HepG2 (cell line): ENCODE measurements at regions not wholly inside any gene's neighbourhood (a gene's known extent, or its start where the extent isn't known, plus 50 kb on each side); places are given as distances from the start of the nearest gene placed in this dataset.

Source experiments
- ATAC-seq: fragments of 200-7000 bp; cut with Tn5 transposase; 3 replicates; pipeline ENCODE4 v1.9.1; 2020; ENCODE audit warnings: mild to moderate bottlenecking, moderate library complexity
- BruUV-seq: library from RNA; stranded (reverse); fragments of 400-500 nt; replicated peaks from 2 replicates; lab custom pipeline; 2021; lab: Mats Ljungman, UMichigan
- CTCF ChIA-PET: fragments of 300-600 bp; formaldehyde crosslinking; extraction: SDS; loops from one replicate; lab custom pipeline; 2021; ENCODE audit warnings: low total read pairs, inconsistent platforms, low intra/inter-chr PET ratio; lab: Yijun Ruan, JAX
- POLR2A ChIA-PET: fragments of 350-600 bp; sonication (Branson Sonifier 250); formaldehyde crosslinking; loops from one replicate; lab custom pipeline; 2020; ENCODE audit warnings: antibody characterized with exemption, inconsistent platforms; lab: Yijun Ruan, JAX
- DNase-seq: peaks from one replicate; pipeline ENCODE4 v3.0.0-alpha.2; 2015; ENCODE audit warnings: low spot score
- FAIRE-seq: peaks from 3 replicates; lab custom pipeline; 2011; peaks lifted over from hg19 to GRCh38; lab: Jason Lieb, UNC
- H2AFZ ChIP-seq: one replicate; pipeline ENCODE4 v1.6.1; 2011; ENCODE audit warnings: low read length, inconsistent platforms
- H3K27ac ChIP-seq: fragments of 300-600 bp; 3 replicates; pipeline ENCODE4 v1.8.0; 2011; ENCODE audit warnings: mixed run types, mild to moderate bottlenecking, mixed read lengths, low read length, inconsistent platforms; ENCODE audit not compliant: insufficient read depth; ENCODE audit errors: extremely low read length
- H3K27me3 ChIP-seq, 2 experiments: fragments of 200-600 bp in 1 of 2; 2 replicates in 1 of 2; 3 replicates in 1 of 2; pipeline versions ENCODE4 v1.6.0 to v1.8.0; 2011; ENCODE audit warnings: low read length in 2 of 2, mild to moderate bottlenecking in 2 of 2, moderate library complexity in 2 of 2, inconsistent platforms in 1 of 2; ENCODE audit not compliant: insufficient read depth in 2 of 2, control insufficient read depth in 1 of 2
- H3K36me3 ChIP-seq, 2 experiments: fragments of 200-600 bp in 1 of 2; replicated peaks in 1 of 2; 2 replicates in 1 of 2; 3 replicates in 1 of 2; pipeline versions ENCODE4 v1.5.1 to v1.8.0; 2011; ENCODE audit warnings: low read length in 2 of 2, inconsistent platforms in 1 of 2; ENCODE audit not compliant: insufficient read depth in 2 of 2, control insufficient read depth in 1 of 2
- H3K4me1 ChIP-seq: 2 replicates; pipeline ENCODE4 v1.5.1; 2012; ENCODE audit warnings: low read length, inconsistent platforms; ENCODE audit not compliant: insufficient read depth
- H3K4me2 ChIP-seq: 2 replicates; pipeline ENCODE4 v1.6.0; 2011; ENCODE audit warnings: low read depth, low read length, inconsistent platforms
- H3K4me3 ChIP-seq, 3 experiments: fragments of 200-600 bp in 1 of 3; sonication (generic), shearing (Covaris generic) in 1 of 3; replicated peaks in 1 of 3; 2 replicates each; pipeline ENCODE4 v1.5.1; 2011 to 2016; ENCODE audit warnings: low read length in 3 of 3, inconsistent platforms in 2 of 3, low read depth in 2 of 3, mild to moderate bottlenecking in 2 of 3, control low read depth in 1 of 3, mixed read lengths in 1 of 3; ENCODE audit not compliant: insufficient read depth in 1 of 3
- H3K79me2 ChIP-seq: one replicate; pipeline ENCODE4 v1.6.1; 2011; ENCODE audit warnings: low read length, inconsistent platforms; ENCODE audit not compliant: insufficient read depth
- H3K9ac ChIP-seq: 2 replicates; pipeline ENCODE4 v1.6.0; 2011; ENCODE audit warnings: mild to moderate bottlenecking, low read depth, low read length, inconsistent platforms; ENCODE audit not compliant: insufficient read depth
- H3K9me3 ChIP-seq: 2 replicates; pipeline ENCODE4 v1.5.1; 2012; ENCODE audit warnings: mild to moderate bottlenecking, low read length
- H4K20me1 ChIP-seq: 2 replicates; pipeline ENCODE4 v1.6.0; 2011; ENCODE audit warnings: inconsistent platforms, mild to moderate bottlenecking, low read length, moderate library complexity; ENCODE audit not compliant: insufficient read depth
- GATA4 ChIP-seq: sonication (generic); IDR thresholded peaks from 2 replicates; pipeline ENCODE4 v1.6.1; 2016; ENCODE audit warnings: antibody characterized with exemption, low read depth, borderline replicate concordance
- MLLT10 ChIP-seq: sonication (generic); formaldehyde crosslinking; IDR thresholded peaks from 2 replicates; pipeline ENCODE4 v1.4.0; 2020; ENCODE audit warnings: missing genetic modification reagents
- MTF2 ChIP-seq: sonication (generic); formaldehyde crosslinking; IDR thresholded peaks from 2 replicates; pipeline ENCODE4 v1.5.0; 2020; ENCODE audit warnings: missing genetic modification reagents, borderline replicate concordance
- ONECUT2 ChIP-seq: sonication (generic); formaldehyde crosslinking; IDR thresholded peaks from 2 replicates; pipeline ENCODE4 v1.4.0; 2020; ENCODE audit warnings: missing genetic modification reagents
- ZBTB21 ChIP-seq: sonication (generic); formaldehyde crosslinking; IDR thresholded peaks from 2 replicates; pipeline ENCODE4 v1.4.0; 2020; ENCODE audit warnings: missing genetic modification reagents
- ZBTB7A ChIP-seq: sonication (generic); formaldehyde crosslinking; IDR thresholded peaks from 2 replicates; pipeline ENCODE4 v1.8.0; 2022; ENCODE audit warnings: mild to moderate bottlenecking, missing genetic modification reagents
- ZFP62 ChIP-seq: sonication (generic); formaldehyde crosslinking; IDR thresholded peaks from 2 replicates; pipeline ENCODE4 v1.4.0; 2020; ENCODE audit warnings: missing genetic modification reagents
- ZNF33A ChIP-seq: sonication (generic); formaldehyde crosslinking; IDR thresholded peaks from 2 replicates; pipeline ENCODE4 v1.5.1; 2020; ENCODE audit warnings: missing genetic modification reagents, mild to moderate bottlenecking, moderate library complexity, borderline replicate concordance
- ZNF644 ChIP-seq: IDR thresholded peaks from 2 replicates; pipeline ENCODE4 v1.6.1; 2016; ENCODE audit warnings: low read depth
- WGBS: methylation state at CpG from one replicate; pipeline ENCODE4 v1.1.6; 2017; ENCODE audit warnings: low lambda C conversion rate; 5-methylcytosine and 5-hydroxymethylcytosine counted together
- in situ Hi-C: cut with HindIII; loops from 2 replicates; pipeline ENCODE4 v1.10.0; 2017; ENCODE audit warnings: low pct_unique_long_range_greater_than_20kb; ENCODE audit not compliant: extremely low pct_ligation_motif_present
- intact Hi-C: fragments of 100-400 bp; cut with micrococcal nuclease; formaldehyde crosslinking; loops from one replicate; pipeline ENCODE4 v1.10.0; 2022; ENCODE audit not compliant: unreplicated experiment
- TF ChIP-seq, protein P1 (sequence below): sonication (generic); formaldehyde crosslinking; IDR thresholded peaks from 2 replicates; pipeline ENCODE4 v1.4.0; 2020; ENCODE audit warnings: missing genetic modification reagents, borderline replicate concordance
- TF ChIP-seq, protein P2 (sequence below): IDR thresholded peaks from 2 replicates; pipeline ENCODE4 v1.6.1; 2012; ENCODE audit warnings: inconsistent platforms
- TF ChIP-seq, protein P3 (sequence below): sonication (generic); formaldehyde crosslinking; IDR thresholded peaks from 2 replicates; pipeline ENCODE4 v1.8.1; 2022; ENCODE audit warnings: mild to moderate bottlenecking, missing genetic modification reagents

DNA sequence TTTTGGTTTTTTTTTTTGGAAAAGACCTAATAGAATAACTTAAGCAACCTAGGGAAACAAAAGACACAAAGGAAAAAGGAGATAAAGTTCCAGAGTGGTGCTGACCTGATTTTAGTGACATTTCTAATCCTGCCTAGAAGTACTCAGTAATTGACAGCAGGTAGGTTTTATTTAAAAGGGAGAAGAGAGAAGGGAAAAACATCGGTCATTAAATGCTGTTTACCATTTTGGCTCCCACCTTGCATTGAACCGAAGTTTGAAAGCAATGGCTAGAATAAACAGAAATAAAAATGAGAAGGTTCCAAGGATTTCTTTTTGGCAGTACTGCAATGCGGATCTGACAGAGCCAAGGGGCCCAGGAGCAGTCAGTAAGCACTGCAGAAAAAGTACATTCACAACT lies 115.8 kb upstream of the MAOA start:
- Histone ChIP-seq H3K36me3 (no peaks in the 10 kb centered on the region), H3K4me2 (no peak overlapping the region), H4K20me1 (no peaks in the 10 kb centered on the region), H3K9ac (no peak overlapping the region), H3K27ac (no peak overlapping the region), H3K4me3 (no peak overlapping the region), H3K27me3 (no peaks in the 10 kb centered on the region), H2AFZ (no peak overlapping the region), H3K9me3 (no peaks in the 10 kb centered on the region), H3K4me1 (no peaks in the 10 kb centered on the region), H3K79me2 (no peaks in the 10 kb centered on the region)
- ChIA-PET CTCF (no interaction called here), POLR2A (no interaction called here)
- FAIRE-seq = no peak
- BruUV-seq = no TSS peak
- TF ChIP-seq, protein P1, sequence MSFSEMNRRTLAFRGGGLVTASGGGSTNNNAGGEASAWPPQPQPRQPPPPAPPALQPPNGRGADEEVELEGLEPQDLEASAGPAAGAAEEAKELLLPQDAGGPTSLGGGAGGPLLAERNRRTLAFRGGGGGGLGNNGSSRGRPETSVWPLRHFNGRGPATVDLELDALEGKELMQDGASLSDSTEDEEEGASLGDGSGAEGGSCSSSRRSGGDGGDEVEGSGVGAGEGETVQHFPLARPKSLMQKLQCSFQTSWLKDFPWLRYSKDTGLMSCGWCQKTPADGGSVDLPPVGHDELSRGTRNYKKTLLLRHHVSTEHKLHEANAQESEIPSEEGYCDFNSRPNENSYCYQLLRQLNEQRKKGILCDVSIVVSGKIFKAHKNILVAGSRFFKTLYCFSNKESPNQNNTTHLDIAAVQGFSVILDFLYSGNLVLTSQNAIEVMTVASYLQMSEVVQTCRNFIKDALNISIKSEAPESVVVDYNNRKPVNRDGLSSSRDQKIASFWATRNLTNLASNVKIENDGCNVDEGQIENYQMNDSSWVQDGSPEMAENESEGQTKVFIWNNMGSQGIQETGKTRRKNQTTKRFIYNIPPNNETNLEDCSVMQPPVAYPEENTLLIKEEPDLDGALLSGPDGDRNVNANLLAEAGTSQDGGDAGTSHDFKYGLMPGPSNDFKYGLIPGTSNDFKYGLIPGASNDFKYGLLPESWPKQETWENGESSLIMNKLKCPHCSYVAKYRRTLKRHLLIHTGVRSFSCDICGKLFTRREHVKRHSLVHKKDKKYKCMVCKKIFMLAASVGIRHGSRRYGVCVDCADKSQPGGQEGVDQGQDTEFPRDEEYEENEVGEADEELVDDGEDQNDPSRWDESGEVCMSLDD (CRISPR knock-in tag) = no peak
- TF ChIP-seq ZBTB21 (CRISPR knock-in tag) = no peak
- TF ChIP-seq ZBTB7A (CRISPR knock-in tag) = no peak
- no peak for TF ChIP-seq GATA4
- TF ChIP-seq ONECUT2 (CRISPR knock-in tag) = no peak
- TF ChIP-seq ZNF644 (CRISPR knock-in tag) = no peak
- no peak for TF ChIP-seq ZNF33A (CRISPR knock-in tag)
- TF ChIP-seq, protein P2, sequence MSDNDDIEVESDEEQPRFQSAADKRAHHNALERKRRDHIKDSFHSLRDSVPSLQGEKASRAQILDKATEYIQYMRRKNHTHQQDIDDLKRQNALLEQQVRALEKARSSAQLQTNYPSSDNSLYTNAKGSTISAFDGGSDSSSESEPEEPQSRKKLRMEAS = no peak
- no peak for TF ChIP-seq MLLT10 (CRISPR knock-in tag)
- no peak for TF ChIP-seq MTF2 (CRISPR knock-in tag)
- TF ChIP-seq, protein P3, sequence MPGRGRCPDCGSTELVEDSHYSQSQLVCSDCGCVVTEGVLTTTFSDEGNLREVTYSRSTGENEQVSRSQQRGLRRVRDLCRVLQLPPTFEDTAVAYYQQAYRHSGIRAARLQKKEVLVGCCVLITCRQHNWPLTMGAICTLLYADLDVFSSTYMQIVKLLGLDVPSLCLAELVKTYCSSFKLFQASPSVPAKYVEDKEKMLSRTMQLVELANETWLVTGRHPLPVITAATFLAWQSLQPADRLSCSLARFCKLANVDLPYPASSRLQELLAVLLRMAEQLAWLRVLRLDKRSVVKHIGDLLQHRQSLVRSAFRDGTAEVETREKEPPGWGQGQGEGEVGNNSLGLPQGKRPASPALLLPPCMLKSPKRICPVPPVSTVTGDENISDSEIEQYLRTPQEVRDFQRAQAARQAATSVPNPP (CRISPR knock-in tag) = no peak
- no peak for TF ChIP-seq ZFP62 (CRISPR knock-in tag)
- in situ Hi-C loops (loop anchor here (25.0 kb wide), 1 partner anchor 178 kb away; no protein-coding TSS in a partner anchor), intact Hi-C loops (no loop called here)
- no peak for DNase-seq
- 34% methylated on average over 3 of the region's 3 CpGs for WGBS
- no peak for ATAC-seq
